ENCODE measurements at regions not wholly inside any gene's neighbourhood (a gene's known extent, or its start where the extent isn't known, plus 50 kb on each side); places are given as distances from the start of the nearest gene placed in this dataset.

GRCh38 chr1:43072314-43072713, 99.8 kb downstream of the EBNA1BP2 start:
- no peak for DNase-seq (ENCODE audit: low read depth)
- TF ChIP-seq CTCF (IDR thresholded peaks at IDR 0.05; ENCODE audit: control insufficient read depth, insufficient read depth, low read depth, low read length, missing control alignments) = no peak
- H3K4me3 ChIP-seq (ENCODE audit: control insufficient read depth, low read depth, low read length) = no peak overlapping the region

GRCh38 chr1:43071241-43071640, 100.8 kb downstream of the EBNA1BP2 start:
- no peak overlapping the region for H3K4me3 ChIP-seq (ENCODE audit: control insufficient read depth, low read depth, low read length)
- no peak for TF ChIP-seq CTCF (IDR thresholded peaks at IDR 0.05; ENCODE audit: control insufficient read depth, insufficient read depth, low read depth, low read length, missing control alignments)
- DNase-seq (ENCODE audit: low read depth) = no peak

- no peak for DNase-seq (ENCODE audit: low read depth)
- no peak overlapping the region for H3K4me3 ChIP-seq (ENCODE audit: control insufficient read depth, low read depth, low read length)
- no peak for TF ChIP-seq CTCF (IDR thresholded peaks at IDR 0.05; ENCODE audit: control insufficient read depth, insufficient read depth, low read depth, low read length, missing control alignments)
Measured at GRCh38 chr1:43069461-43070050, 102.5 kb downstream of the EBNA1BP2 start.

GRCh38 chr1:43068911-43069310, 103.2 kb downstream of the EBNA1BP2 start:
- DNase-seq (ENCODE audit: low read depth) = no peak
- no peak overlapping the region for H3K4me3 ChIP-seq (ENCODE audit: control insufficient read depth, low read depth, low read length)

GRCh38 chr1:43067977-43068751, 103.9 kb downstream of the EBNA1BP2 start:
- H3K4me3 ChIP-seq (ENCODE audit: control insufficient read depth, low read depth, low read length) = peak overlapping the region; percentile 18; the same call in 1 of the 2 replicates
- no peak for DNase-seq (ENCODE audit: low read depth)
- no peak for TF ChIP-seq CTCF (IDR thresholded peaks at IDR 0.05; ENCODE audit: control insufficient read depth, insufficient read depth, low read depth, low read length, missing control alignments)

More at GRCh38 chr1:43068911-43069310, 103.2 kb downstream of the EBNA1BP2 start:
- TF ChIP-seq CTCF (IDR thresholded peaks at IDR 0.05; ENCODE audit: control insufficient read depth, insufficient read depth, low read depth, low read length, missing control alignments) = no peak

- no peak for TF ChIP-seq CTCF (IDR thresholded peaks at IDR 0.05; ENCODE audit: control insufficient read depth, insufficient read depth, low read depth, low read length, missing control alignments)
- DNase-seq (ENCODE audit: low read depth) = no peak
- no peak overlapping the region for H3K4me3 ChIP-seq (ENCODE audit: control insufficient read depth, low read depth, low read length)
Measured at GRCh38 chr1:43067233-43067745, 104.8 kb downstream of the EBNA1BP2 start.
